Transverse colon (tissue), 4 donors: ENCODE measurements at regions not wholly inside any gene's neighbourhood (a gene's known extent, or its start where the extent isn't known, plus 50 kb on each side); places are given as distances from the start of the nearest gene placed in this dataset.

ENCODE experiments used
- DNase-seq: peaks from one replicate; pipeline ENCODE4 v3.0.0-alpha.2; 2019
- H3K27ac ChIP-seq, 4 donors: fragments of 200-600 bp; sonication (generic); 2 replicates each; pipeline ENCODE4 v1.5.1; 2016 to 2018; ENCODE audit warnings: inconsistent platforms in 4 of 4
- H3K27me3 ChIP-seq: fragments of 200-600 bp; sonication (generic); 2 replicates; pipeline ENCODE4 v1.5.1; 2017; ENCODE audit warnings: inconsistent platforms
- H3K36me3 ChIP-seq, 4 donors: fragments of 200-600 bp; sonication (generic); 2 replicates each; pipeline ENCODE4 v1.5.1; 2017 to 2019; ENCODE audit warnings: inconsistent platforms in 4 of 4
- H3K4me1 ChIP-seq, 4 donors: fragments of 200-600 bp; sonication (generic); 2 replicates each; pipeline ENCODE4 v1.5.1; 2017 to 2020; ENCODE audit warnings: inconsistent platforms in 4 of 4
- H3K4me3 ChIP-seq, 4 donors: fragments of 200-600 bp; sonication (generic); 1 replicate in 1 of 4; 2 replicates in 3 of 4; pipeline versions ENCODE4 v1.5.1 to v1.6.1; 2017 to 2019; ENCODE audit warnings: inconsistent platforms in 4 of 4
- H3K9me3 ChIP-seq, 2 donors: fragments of 200-600 bp; sonication (generic); 2 replicates each; pipeline ENCODE4 v1.5.1; 2017 to 2019; ENCODE audit warnings: inconsistent platforms in 2 of 2
- CTCF ChIP-seq, 5 experiments: fragments of 200-600 bp in 3 of 5; fragments of 450-650 bp in 2 of 5; sonication (generic) in 3 of 5; IDR thresholded peaks; 1 replicate in 2 of 5; 2 replicates in 3 of 5; pipeline ENCODE4 v1.5.1; 2016 to 2017; ENCODE audit warnings: antibody characterized with exemption in 5 of 5, inconsistent platforms in 3 of 5, mild to moderate bottlenecking in 2 of 5, moderate library complexity in 1 of 5
- EP300 ChIP-seq: sonication (generic); formaldehyde crosslinking; IDR thresholded peaks from one replicate; pipeline ENCODE4 v1.6.1; 2017; ENCODE audit warnings: antibody characterized with exemption, low read depth
- POLR2A ChIP-seq: fragments of 450-650 bp; IDR thresholded peaks from one replicate; pipeline ENCODE4 v1.6.1; 2016; ENCODE audit warnings: antibody characterized with exemption, mild to moderate bottlenecking, moderate library complexity
- POLR2AphosphoS5 ChIP-seq, 3 donors: sonication (generic); formaldehyde crosslinking; IDR thresholded peaks; one replicate each; pipeline ENCODE4 v1.6.1; 2016; ENCODE audit warnings: antibody characterized with exemption in 3 of 3
- WGBS, 2 donors: methylation state at CpG; one replicate each; pipeline ENCODE4 v1.1.5; 2018; ENCODE audit warnings: low coverage in 1 of 2; 5-methylcytosine and 5-hydroxymethylcytosine counted together
- in situ Hi-C, 4 donors: fragments of 200-750 bp; cut with MboI; loops; one replicate each; pipeline versions ENCODE4 v1.15.0 to v1.15.1; 2017; ENCODE audit warnings: low sequenced_read_pairs in 3 of 4, low pct_ligation_motif_present in 1 of 4, low pct_unique_long_range_greater_than_20kb in 1 of 4
- intact Hi-C: fragments of 100-400 bp; cut with DNase I; formaldehyde crosslinking; loops from one replicate; pipeline ENCODE4 v1.15.1; 2023; ENCODE audit warnings: low total_unique reads

- WGBS, 2 donors, result 69 to 85% methylated on average over 2 to 3 of the region's 3 CpGs
- Histone ChIP-seq H3K36me3 (no peaks in the 10 kb centered on the region), H3K4me1 (no peaks in the 10 kb centered on the region), H3K27me3 (no peaks in the 10 kb centered on the region), H3K4me3 (no peak overlapping the region), H3K9me3 (no peaks in the 10 kb centered on the region), H3K27ac (no peak overlapping the region)
- DNase-seq, result no peak
- TF ChIP-seq POLR2A, result no peak
- no peak for TF ChIP-seq POLR2AphosphoS5 (IDR thresholded peaks at IDR 0.05)
- no peak for TF ChIP-seq EP300
- TF ChIP-seq CTCF (IDR thresholded peaks at IDR 0.05), result no peak
- in situ Hi-C loops, result no loop called here
- intact Hi-C loops, result no loop called here
Measured at GRCh38 chr3:40828741-40829415, 304.1 kb downstream of the ZNF621 start.

GRCh38 chr3:40829876-40830275 is 305.1 kb downstream of the ZNF621 start:
- in situ Hi-C loops (no loop called here), intact Hi-C loops (no loop called here)
- Histone ChIP-seq H3K4me3 (no peak overlapping the region), H3K4me1 (no peaks in the 10 kb centered on the region), H3K27ac (no peak overlapping the region), H3K27me3 (no peaks in the 10 kb centered on the region), H3K9me3 (no peaks in the 10 kb centered on the region), H3K36me3 (no peaks in the 10 kb centered on the region)
- DNase-seq, result no peak
- TF ChIP-seq EP300, result no peak
- no peak for TF ChIP-seq CTCF (IDR thresholded peaks at IDR 0.05)
- TF ChIP-seq POLR2AphosphoS5 (IDR thresholded peaks at IDR 0.05), result no peak
- WGBS, 2 donors, result 63 to 67% methylated on average over 2 of the region's 2 CpGs

- Histone ChIP-seq H3K27ac (no peak overlapping the region), H3K36me3 (no peaks in the 10 kb centered on the region), H3K27me3 (no peaks in the 10 kb centered on the region), H3K4me1 (no peaks in the 10 kb centered on the region), H3K4me3 (no peak overlapping the region), H3K9me3 (no peaks in the 10 kb centered on the region)
- TF ChIP-seq EP300, result no peak
- 97 to 100% methylated on average over 2 of the region's 2 CpGs for WGBS, 2 donors
- DNase-seq, result no peak
- in situ Hi-C loops, result no loop called here
- intact Hi-C loops, result no loop called here
Measured at GRCh38 chr3:40837300-40837699, 312.5 kb downstream of the ZNF621 start.

- Histone ChIP-seq H3K4me1 (no peaks in the 10 kb centered on the region), H3K27me3 (no peaks in the 10 kb centered on the region), H3K27ac (no peak overlapping the region), H3K36me3 (no peaks in the 10 kb centered on the region), H3K4me3 (no peak overlapping the region), H3K9me3 (no peaks in the 10 kb centered on the region)
- in situ Hi-C loops, result no loop called here
- 83% methylated on average over 1 of the region's 1 CpG; no CpG with 5 or more reads in 1 of the 2 donors for WGBS, 2 donors
- no peak for DNase-seq
- TF ChIP-seq EP300 (no peak), POLR2AphosphoS5 (IDR thresholded peaks at IDR 0.05) (no peak), POLR2A (no peak), CTCF (IDR thresholded peaks at IDR 0.05) (no peak)
- intact Hi-C loops, result no loop called here
Measured at GRCh38 chr3:40841131-40841530, 316.4 kb downstream of the ZNF621 start.

GRCh38 chr3:40841570-40842109 is 316.9 kb downstream of the ZNF621 start:
- no peak for DNase-seq
- in situ Hi-C loops (no loop called here), intact Hi-C loops (no loop called here)
- Histone ChIP-seq H3K27ac (no peak overlapping the region), H3K27me3 (no peaks in the 10 kb centered on the region), H3K4me1 (no peaks in the 10 kb centered on the region), H3K36me3 (no peaks in the 10 kb centered on the region), H3K9me3 (no peaks in the 10 kb centered on the region), H3K4me3 (no peak overlapping the region)
- TF ChIP-seq EP300, result no peak
- TF ChIP-seq CTCF (IDR thresholded peaks at IDR 0.05), result no peak
- TF ChIP-seq POLR2AphosphoS5 (IDR thresholded peaks at IDR 0.05), result no peak
- no peak for TF ChIP-seq POLR2A
